GM19468 (cell line): ENCODE measurements at regions not wholly inside any gene's neighbourhood (a gene's known extent, or its start where the extent isn't known, plus 50 kb on each side); places are given as distances from the start of the nearest gene placed in this dataset.
"Not testable (repeated sequence)": the region's sequence is repeated elsewhere in the genome, so short reads cannot be mapped to it uniquely, and the experiment has no call there.

Experiments
- ATAC-seq: cut with Tn5 transposase; IDR thresholded peaks from one replicate; pipeline ENCODE4 v1.9.1; 2021; ENCODE audit warnings: mild to moderate bottlenecking, moderate library complexity, moderate number of reproducible peaks; ENCODE audit not compliant: unreplicated experiment; ENCODE audit errors: extremely low read depth

DNA sequence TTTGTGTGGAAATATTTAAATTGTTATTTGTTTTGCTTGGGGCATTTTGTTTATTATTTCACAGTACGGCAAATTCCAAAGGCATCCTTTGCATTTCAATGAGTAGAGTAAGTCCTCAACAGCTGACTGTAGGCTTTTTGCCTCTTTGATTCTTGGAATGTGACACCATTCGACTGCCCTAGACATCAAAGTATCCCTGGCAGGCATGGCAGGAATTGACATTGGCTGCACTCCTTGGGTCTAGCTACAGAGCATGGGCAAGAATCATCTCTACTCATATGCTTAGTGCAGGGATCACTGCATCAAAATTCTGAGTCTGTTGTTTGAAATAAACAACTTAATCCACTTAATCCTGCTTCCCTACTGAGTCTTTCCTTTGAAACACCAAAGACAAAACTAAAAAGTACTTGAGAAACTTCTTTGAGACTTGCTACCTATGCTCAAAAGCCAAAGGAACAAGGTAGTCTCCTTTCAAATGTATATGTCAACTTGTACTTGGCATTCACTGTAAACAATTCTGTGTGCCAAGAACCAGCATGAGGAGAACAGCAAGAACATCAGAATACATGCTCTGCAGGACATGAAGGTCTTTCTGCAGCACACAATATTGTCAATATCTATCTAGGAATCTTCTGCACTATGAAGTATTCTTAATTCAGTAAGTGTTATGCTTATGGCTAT lies 1569.0 kb upstream of the FLRT2 start:
- ATAC-seq = no peak

GRCh38 chr14:83969998-83970397 lies 1559.9 kb upstream of the FLRT2 start:
- no peak for ATAC-seq

GRCh38 chr14:83972631-83973030 lies 1557.3 kb upstream of the FLRT2 start:
- no peak for ATAC-seq

DNA sequence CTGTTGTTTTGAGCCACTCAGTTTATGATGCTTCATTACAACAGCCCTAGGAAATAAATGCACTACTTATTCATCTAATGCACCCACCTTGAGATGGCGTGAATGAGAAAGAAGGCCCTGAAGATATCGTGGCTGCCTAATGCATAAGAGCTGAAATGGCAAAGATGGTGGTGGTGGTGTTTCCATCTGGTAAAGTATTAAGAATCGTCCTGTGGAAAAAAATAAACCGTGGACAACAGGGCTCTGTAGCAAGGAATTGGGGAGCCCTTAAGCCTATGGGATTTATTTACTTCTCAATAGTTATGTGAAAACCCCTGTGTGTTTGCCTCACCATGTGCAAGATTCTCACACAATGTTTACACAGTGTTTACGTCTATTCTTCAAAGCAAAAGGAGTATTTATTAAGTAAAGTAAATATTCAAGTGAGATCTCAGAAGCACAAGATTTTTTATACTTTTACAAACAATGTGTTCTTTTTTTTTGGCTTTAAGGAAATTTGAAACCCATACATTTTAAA lies 1555.2 kb upstream of the FLRT2 start:
- ATAC-seq = no peak

DNA sequence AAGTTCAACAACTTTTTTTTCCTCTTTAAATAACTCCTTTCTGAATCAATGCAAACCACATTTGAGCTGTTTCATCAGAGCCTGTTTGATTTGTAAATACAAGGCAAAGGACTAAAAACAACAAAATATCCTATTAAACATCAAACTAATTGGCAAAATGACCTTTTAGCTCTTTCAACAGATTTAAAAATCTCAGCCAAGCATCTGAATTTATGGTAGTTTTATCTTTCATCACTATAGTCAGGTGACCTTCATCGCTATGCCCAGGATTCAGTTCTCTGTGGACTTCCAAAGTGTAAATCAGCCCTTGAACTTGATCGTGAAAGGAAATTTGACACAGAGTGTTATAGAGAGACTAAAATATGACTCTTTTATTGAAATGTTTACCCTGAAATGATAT lies 1554.5 kb upstream of the FLRT2 start:
- no peak for ATAC-seq

DNA sequence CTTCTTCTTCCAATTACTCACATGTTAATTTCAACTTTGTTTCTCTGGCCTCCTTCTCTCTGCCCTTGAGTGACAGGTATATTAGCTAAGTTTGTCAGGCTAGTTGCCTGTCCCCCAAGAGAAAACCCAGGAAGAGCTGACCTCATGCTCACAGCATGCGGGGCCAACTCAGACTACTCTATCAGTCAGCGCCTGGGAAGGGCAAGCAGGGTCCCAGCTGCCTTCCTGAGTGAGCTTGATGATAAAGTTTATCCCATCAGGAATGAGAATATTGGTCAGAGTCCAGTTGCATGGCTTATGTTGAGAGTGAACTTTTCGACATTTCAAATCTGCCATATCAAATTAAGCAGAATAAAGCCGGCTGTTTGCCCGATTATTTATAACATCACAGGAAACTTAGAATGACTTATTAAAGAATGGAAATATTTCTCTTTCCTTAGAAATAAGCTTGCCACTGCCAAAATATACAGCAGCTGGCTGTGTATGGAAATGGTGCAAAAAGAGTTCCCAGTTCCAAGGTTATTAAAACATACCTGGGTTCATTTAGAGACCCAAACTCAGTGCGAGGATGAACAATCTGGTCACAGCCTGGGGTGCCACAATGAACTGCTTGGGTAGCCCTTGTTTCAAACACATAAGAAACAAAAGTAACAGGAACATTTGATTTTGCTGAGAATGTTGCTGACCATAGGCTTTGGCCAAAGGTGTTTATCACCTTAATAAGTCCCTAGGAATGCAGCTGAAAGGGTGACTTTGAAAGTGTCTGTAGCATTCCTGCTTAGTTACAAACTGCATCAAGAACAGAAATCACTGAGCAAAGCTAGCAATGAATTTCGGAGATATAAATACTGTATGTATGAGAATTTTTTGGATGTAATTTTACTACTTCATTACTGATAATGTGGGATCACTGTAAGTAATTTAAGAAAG lies 1553.8 kb upstream of the FLRT2 start:
- no peak for ATAC-seq

DNA sequence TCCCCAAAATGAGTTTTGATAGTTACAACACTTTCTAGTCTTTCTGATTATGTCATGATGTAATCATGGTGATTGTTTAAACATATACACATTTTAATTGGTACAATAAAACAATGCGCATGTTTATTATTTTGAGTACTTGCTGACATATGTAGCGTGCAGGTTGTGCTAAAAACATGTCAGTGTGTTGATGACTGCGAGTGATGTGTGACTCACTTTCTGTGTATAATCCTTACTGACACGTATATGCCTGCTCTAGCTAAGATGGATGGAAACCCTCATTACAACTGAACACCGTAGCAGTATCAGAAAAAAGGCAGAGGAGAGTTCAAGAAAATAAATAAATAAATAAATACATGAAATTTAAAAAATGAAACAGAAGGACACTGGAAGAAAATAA lies 1552.4 kb upstream of the FLRT2 start:
- ATAC-seq = no peak

DNA sequence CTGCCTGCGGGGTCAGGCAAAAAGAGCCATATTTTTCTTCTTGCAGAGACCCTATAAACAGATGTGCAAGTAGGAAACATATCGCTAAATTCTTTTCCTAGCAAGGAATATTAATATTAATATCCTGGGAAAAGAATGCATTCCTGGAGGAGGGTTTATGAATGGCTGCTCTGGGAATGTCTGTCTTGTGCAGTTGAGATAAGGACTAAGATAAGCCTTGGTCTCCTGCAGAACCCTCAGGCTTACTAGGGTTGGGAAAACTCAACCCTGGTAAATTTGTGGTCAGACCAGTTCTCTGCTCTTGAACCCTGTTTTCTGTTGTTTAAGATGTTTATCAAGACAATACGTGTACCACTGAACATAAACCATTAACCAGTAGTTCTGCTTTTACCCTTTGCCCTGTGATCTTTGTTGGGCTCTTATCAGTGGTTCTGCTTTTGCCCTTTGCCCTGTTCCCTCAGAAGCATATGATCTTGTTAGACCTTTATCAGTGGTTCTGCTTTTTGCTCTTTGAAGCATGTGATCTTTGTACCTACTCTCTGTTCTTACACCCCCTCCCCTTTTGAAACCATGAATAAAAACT lies 1548.2 kb upstream of the FLRT2 start:
- not testable (repeated sequence) for ATAC-seq

DNA sequence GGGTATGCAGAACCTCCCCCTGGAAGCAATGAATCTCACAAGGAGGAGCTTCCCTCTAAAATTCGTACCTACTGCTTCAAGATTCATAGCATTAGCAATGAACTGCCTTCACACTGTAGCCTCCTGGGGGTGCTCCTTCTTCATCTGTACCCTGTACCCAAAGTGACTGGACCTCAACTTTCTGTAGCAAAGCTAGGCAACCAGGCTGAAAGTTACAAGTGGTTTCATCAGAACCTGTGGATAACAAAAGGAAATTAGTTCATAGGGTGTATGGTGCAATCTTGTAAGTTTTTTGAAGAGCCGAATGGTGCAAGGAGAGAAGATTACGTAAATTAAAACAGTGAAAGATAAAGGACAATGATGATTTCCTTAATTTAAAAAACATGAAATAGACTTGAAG lies 1541.7 kb upstream of the FLRT2 start:
- no peak for ATAC-seq

DNA sequence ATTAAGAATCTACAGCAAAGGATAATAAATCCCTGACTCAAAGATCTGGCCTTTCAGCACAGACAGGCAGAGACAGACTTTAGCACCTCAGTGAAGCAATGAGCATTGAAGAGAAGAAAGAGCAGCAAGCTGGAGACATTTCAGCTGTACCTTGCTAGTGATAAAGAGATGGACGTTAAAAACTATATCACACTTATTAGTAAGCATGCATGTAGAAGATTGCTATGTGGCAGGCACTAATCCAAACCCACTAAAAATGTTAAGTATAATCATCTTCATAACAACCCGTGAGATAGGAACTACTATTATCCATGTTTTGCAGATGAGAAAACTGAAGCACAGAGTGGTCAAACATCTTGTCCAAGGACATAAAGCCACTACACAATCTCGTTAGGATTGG lies 1538.3 kb upstream of the FLRT2 start:
- no peak for ATAC-seq

DNA sequence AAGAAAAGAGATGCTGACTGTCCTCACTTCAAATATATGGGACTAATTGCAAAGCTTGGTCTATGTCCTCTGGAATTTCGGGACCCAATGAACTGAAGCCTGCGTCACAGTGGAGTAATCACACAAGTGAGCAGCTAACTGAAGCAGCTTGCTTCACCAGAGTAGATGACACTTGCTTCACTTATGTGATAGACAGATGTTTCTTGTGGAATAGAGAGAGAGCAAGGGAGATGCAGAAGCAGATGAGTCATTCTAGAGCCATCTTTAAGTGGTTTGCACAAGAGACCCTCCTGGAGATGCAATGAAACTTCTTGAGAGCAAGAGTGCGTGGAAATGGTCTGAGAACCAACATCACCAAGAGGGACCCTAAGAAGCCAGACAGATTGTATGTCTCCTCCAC lies 1537.1 kb upstream of the FLRT2 start:
- ATAC-seq = no peak

DNA sequence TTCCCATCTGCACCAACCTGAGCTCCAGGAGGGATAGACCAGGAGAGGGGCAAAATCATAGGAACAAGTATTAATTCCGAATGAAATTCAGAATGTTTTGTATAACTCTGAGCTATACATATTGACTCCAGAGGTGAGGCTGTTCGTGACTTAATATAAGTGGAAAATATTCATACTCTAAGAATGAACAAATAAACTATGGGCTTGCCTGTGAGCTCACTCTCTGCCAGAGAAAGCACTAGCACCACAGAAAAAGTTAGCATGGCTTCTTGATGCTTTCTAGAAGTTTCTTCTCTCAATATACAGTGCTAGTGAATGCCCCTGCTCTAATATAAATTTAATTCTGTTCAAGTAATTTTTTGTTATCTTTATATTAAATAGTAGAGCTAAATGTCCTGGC lies 1536.4 kb upstream of the FLRT2 start:
- ATAC-seq = no peak

- ATAC-seq = no peak
These were observed 1535.9 kb upstream of the FLRT2 start for GRCh38 chr14:83994020-83994419.

DNA sequence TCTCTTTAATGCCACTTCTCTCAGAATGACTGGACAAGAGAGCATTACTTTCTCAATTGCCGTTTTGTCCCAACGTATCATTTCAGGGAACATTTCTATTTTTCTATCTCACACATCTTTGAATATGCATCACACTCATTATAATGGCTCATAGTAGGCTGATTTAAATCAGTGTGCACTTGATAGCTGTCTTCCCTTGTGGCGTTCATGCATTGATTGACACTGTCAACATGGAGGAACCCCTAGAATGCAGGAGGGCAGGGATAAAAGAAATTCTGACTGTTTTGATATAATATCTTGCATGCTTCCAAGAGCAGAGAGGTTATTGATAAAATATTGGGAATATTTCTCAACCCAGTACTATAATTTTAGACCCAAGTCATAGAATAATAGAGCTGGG lies 1528.9 kb upstream of the FLRT2 start:
- no peak for ATAC-seq

DNA sequence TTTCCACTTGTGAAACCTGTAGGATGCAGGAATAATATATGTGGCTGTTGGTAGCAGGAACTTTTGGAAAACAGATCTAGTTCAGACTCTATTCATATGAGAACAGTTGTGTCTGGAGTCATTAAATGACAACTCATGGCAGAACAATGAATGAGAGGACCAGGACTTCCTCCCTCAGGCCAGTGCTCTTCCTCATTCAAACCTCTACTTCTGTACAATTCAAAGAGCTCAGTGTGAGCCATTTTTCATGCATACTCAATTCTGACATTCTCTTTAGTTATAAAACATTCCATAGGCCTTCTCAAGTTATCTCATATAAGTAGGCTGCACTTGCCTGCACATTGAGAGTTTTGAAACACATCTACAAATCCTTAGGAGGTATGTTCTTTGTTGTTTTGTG lies 1526.6 kb upstream of the FLRT2 start:
- ATAC-seq = no peak

- no peak for ATAC-seq
These were observed 1523.2 kb upstream of the FLRT2 start for GRCh38 chr14:84006643-84007155.

DNA sequence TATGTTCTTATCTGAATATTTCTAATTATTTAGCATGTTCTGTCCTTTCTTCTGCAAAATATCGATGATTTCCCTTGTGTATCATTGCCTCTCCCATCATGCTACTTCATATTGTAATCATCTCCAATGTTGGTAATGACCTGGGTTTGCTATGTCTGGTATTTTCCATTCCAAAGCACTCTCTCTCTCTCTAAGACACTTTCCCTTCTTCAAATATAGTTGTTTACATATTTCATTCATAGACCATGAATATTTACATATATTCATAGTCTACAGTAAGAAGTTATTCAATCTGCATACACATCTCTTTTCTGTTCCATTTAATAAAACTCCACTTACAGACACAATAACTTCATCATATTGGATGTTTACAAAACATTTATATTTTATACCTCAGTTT lies 1516.5 kb upstream of the FLRT2 start:
- ATAC-seq = no peak

DNA sequence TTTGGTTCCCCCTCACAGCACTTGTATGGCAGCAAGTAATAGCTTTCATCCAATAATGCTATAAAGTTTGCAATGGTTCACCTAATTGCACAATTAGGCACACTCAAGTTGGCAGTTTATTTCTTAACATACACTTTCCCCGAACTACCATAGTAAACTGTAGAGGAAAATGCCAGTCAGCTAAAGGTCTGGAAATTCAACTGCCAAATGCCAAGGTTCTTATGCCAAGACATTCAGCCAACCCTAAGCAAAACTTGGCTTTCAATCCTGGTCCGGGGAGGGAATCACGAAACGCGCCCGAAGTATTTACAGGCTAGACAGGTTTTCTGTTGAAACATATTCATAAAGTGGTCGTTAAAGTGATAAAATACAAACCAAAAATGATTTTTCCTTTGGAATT lies 1512.4 kb upstream of the FLRT2 start:
- ATAC-seq = no peak

- ATAC-seq = no peak
These were observed 1508.5 kb upstream of the FLRT2 start for GRCh38 chr14:84021433-84021832.

GRCh38 chr14:84024231-84024820 lies 1505.6 kb upstream of the FLRT2 start:
- no peak for ATAC-seq
